RWPE1 (cell line): ENCODE measurements at regions not wholly inside any gene's neighbourhood (a gene's known extent, or its start where the extent isn't known, plus 50 kb on each side); places are given as distances from the start of the nearest gene placed in this dataset.

Experiments
- CTCF ChIA-PET: fragments of 350-600 bp; sonication (Branson Sonifier 250); formaldehyde crosslinking; extraction: SDS; loops from one replicate; lab custom pipeline; 2021; lab: Yijun Ruan, JAX
- POLR2A ChIA-PET: fragments of 400-600 bp; formaldehyde crosslinking; extraction: SDS; loops from one replicate; lab custom pipeline; 2020; ENCODE audit warnings: antibody characterized with exemption; ENCODE audit not compliant: low non-redundant PET; lab: Yijun Ruan, JAX
- DNase-seq: peaks from one replicate; pipeline ENCODE4 v3.0.0; 2012; ENCODE audit warnings: low spot score
- H3K27ac ChIP-seq: fragments of 450-650 bp; 2 replicates; pipeline ENCODE4 v1.5.1; 2017
- TF ChIP-seq, protein P1 (sequence below): fragments of 450-650 bp; conservative IDR thresholded peaks from 2 replicates; pipeline ENCODE4 v1.5.1; 2017; ENCODE audit warnings: low read depth, mild to moderate bottlenecking

DNA sequence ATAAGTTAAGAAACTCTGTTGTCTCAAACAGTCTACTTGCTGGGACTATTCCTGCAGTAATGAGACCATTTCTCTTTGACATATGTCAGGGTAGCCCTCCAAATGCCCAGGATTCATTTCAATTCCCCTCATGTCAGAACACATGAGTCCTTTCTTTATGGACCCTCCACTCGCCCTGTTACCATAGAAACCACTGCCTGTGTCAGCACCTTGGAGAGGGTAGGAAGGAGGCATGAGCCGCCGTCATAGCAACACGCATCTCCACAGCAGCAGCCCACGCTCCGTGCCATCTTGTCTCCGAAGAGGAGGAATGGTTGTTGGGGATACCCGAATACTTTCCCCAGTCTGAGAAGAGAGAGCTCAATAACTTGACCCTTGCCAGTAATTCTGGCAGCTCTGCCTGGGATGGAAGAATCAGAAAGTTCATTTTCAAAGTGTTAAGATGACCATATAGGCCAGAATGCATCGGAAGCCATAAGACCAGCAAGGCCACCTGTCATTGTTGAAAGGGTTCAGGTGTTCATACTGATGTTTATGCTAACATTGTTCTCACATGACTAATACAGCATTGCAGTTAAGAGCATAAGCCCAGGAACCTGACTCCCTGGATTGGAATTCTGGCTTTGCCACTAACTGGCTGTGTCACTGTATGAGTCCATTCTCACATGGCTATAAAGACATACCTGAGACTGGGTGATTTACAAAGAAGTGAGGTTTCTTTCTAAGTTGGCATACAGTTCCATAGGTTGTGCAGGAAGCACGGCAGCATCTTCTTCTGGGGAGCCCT lies 141.3 kb downstream of the ABCC12 start:
- DNase-seq, result peak; percentile 89
- TF ChIP-seq, protein P1, sequence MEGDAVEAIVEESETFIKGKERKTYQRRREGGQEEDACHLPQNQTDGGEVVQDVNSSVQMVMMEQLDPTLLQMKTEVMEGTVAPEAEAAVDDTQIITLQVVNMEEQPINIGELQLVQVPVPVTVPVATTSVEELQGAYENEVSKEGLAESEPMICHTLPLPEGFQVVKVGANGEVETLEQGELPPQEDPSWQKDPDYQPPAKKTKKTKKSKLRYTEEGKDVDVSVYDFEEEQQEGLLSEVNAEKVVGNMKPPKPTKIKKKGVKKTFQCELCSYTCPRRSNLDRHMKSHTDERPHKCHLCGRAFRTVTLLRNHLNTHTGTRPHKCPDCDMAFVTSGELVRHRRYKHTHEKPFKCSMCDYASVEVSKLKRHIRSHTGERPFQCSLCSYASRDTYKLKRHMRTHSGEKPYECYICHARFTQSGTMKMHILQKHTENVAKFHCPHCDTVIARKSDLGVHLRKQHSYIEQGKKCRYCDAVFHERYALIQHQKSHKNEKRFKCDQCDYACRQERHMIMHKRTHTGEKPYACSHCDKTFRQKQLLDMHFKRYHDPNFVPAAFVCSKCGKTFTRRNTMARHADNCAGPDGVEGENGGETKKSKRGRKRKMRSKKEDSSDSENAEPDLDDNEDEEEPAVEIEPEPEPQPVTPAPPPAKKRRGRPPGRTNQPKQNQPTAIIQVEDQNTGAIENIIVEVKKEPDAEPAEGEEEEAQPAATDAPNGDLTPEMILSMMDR, result no peak
- ChIA-PET POLR2A (no interaction called here), CTCF (interaction anchor here (0.7 kb wide), 1 partner anchor 153 kb away, joined by 3 read pairs; no protein-coding TSS in a partner anchor)
- no peak overlapping the region for H3K27ac ChIP-seq

DNA sequence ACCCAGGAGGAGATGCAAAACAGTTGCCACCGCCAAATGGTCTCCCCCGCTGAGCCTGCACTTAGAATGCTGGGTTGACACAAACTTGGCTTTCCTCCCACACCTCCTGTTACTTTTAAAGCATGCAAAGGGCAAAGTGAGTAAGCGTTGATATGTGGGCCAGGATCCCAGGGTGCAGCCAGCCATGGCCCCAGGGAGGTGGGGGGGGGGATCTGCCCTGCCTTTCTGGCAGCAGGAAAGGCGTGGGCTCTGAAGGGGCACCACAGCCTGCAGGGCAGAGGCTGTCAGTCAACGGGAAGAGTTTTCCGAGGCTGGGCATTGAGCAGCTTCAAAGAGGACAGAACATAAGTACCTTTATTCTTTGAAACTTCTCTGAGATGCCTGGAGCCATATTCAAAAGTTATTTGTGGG lies 142.3 kb downstream of the ABCC12 start:
- no peak overlapping the region for H3K27ac ChIP-seq
- TF ChIP-seq, protein P1, result no peak
- POLR2A ChIA-PET, result no interaction called here
- CTCF ChIA-PET, result interaction anchor here (0.6 kb wide), 1 partner anchor 31 kb away, joined by 3 read pairs; no protein-coding TSS in a partner anchor
- peak; percentile 89 for DNase-seq

DNA sequence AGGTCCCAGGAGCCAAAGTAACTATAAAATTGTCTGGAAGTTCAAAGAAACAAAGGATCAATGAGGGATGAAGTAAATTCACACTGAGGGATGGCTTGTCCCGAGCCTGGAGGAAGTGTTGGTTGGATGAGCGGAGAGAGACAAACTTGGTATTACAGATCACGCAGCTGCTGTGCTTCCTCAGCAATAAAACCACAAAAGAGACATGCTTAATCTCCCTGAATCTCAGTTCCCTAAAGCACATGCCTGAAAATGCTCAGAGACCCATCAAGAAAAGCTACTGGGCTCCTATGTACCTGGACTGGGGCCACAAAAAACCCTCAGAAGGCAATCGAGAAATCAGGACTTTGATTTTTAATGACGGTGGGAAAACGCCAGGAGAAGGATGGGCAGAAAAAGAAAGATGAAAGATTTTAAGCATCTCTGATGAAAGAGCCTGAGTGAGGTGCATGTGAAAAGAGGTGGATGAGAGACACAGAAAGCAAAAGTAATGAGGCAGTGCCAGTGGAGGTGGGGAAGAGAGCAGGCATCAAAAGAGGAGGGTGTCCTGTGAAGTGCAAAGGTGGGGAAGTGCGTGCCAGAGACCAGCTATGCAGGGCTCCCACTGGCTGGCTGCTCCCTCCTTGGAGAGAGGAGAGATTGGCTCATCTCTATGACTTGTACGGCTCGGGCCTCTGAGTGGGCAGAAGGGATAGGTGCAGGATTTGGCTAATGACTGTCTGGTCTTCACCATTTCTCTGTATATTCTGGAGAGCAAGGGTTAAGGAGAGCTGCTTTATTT lies 143.7 kb downstream of the ABCC12 start:
- no peak overlapping the region for H3K27ac ChIP-seq
- ChIA-PET CTCF (no interaction called here), POLR2A (no interaction called here)
- DNase-seq, result no peak
- TF ChIP-seq, protein P1, result no peak

DNA sequence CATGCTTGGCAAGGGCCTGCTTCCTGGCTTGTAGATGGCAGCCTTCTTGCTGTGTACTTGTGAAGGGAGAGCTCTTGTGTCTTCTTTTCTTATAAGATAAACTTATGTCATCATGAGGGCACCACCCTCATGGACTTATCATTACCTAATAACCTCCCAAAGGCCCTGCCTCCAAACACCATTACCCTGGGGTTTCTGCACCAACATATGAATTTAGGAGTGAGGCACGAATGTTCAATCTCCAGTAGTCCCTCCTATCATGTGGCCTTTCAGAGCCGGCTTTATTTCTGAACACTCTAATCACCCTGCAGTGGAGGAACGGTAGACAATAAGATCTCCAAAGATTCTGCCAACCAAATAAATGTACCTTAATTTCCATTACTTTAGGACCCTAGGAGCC lies 144.3 kb downstream of the ABCC12 start:
- no peak overlapping the region for H3K27ac ChIP-seq
- ChIA-PET CTCF (no interaction called here), POLR2A (no interaction called here)
- no peak for DNase-seq
- TF ChIP-seq, protein P1, result no peak

DNA sequence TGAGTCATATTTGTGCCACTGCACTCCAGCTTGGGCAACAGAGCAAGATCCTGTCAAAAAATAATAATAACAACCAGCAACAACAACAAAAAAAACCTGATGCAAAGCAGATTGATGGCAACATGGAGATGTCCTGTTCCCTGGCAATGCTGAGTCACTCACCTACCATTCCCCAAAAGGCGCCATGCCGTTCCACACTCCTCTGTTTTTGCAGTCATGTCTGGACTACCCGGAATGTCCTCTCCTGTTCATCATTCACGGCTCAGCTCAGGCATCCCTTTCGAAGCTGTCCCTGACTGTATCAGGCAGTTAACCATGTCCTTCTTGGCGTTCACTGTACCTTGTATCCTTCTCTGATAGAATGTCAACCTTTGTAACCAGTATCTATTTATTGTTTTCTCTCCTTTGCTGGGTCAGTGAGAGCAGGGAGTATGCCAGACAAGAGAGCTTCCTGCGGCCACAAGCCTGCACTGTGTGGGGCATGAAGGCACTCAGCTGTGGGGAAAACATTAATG lies 147.7 kb downstream of the ABCC12 start:
- TF ChIP-seq, protein P1, result no peak
- DNase-seq, result no peak
- CTCF ChIA-PET, result interaction anchor here (0.6 kb wide), 1 partner anchor 496 kb away, joined by 3 read pairs; no protein-coding TSS in a partner anchor
- POLR2A ChIA-PET, result interaction anchor here (0.6 kb wide), 1 partner anchor 1074 kb away, joined by 4 read pairs; no protein-coding TSS in a partner anchor
- H3K27ac ChIP-seq, result no peak overlapping the region

DNA sequence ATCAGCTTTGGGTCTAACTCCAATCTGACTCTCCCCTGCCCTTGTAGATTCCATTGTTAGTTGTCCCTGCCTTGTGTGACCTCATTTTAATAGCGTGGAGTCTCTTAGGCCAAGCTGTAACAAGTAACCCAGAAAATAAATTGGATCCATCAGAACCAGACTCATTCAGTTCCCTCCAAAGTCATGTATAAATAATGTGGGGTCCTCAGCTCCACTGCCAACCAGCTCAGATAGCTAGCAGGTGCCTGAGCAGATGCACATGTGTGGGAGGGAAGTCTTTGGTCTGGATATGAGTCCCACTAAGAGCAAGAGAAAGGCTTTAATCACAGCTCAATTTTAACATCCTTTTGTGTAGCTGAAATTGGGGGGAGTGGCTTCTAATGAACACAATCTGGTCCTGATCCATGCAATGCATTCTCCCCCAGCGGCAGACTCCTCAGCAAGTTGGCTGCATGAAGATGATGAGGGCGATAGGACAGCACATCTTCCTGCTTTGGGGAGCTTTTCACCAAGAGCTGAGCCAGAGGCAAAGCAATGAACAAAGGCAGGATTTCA lies 151.6 kb downstream of the ABCC12 start:
- H3K27ac ChIP-seq, result no peak overlapping the region
- DNase-seq, result no peak
- TF ChIP-seq, protein P1, result no peak
- POLR2A ChIA-PET, result no interaction called here
- CTCF ChIA-PET, result interaction anchor here (1.1 kb wide), 2 partner anchors 27 to 51 kb away, joined by 3 to 4 read pairs; no protein-coding TSS in a partner anchor
